IPS DF 19.7 (cell line): ENCODE measurements at regions not wholly inside any gene's neighbourhood (a gene's known extent, or its start where the extent isn't known, plus 50 kb on each side); places are given as distances from the start of the nearest gene placed in this dataset.

Experiments
- DNase-seq: peaks from one replicate; pipeline ENCODE4 v3.0.0-alpha.2; 2013; ENCODE audit warnings: low read depth, low spot score

GRCh38 chr6:51394061-51394460, 575.4 kb downstream of the TFAP2B start:
- DNase-seq: no peak

DNA sequence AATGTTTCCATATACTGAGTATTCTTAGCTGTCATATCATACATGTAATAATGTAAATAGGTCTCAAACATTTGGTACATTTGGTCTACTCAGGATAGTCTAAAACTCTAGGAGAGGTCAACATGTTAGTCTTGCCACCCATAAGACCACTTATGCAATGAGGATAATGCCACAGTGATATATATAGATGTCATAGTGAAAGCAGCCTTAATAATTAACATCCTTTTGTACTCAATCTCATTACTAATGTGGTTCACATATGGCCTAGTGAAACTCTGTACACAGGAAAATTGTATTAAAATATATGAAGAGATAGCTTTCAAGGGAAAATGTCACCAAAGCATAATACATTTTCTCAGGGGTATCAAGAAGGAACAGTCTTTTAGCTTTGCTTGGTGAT, 577.9 kb downstream of the TFAP2B start:
- DNase-seq: no peak

- DNase-seq: peak; percentile 9
These were observed 579.5 kb downstream of the TFAP2B start for GRCh38 chr6:51398064-51398705.

GRCh38 chr6:51398793-51399192, 580.1 kb downstream of the TFAP2B start:
- no peak for DNase-seq

DNA sequence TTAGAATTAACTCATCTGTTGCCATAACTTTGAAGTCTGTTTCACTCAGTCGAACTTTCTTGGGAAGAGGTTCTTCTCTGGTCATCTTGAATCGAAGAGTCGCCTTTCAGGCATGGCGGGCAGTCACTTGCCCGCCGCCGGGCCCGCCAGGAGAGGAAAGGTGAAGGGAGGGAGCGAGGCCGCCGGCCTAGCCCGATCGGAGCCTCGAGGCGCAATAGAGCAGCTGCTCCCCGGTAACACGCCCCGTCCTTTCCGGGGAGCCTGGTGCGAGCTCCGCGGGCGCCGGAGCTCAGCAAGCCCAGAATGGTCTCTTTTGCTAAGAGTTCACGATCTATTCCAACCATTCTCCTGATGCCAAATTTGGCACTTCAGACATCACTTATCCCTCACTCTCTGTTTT, 591.8 kb downstream of the TFAP2B start:
- DNase-seq: no peak

- no peak for DNase-seq
These were observed 592.9 kb downstream of the TFAP2B start for GRCh38 chr6:51411496-51412125.

GRCh38 chr6:51414361-51414760, 595.7 kb downstream of the TFAP2B start:
- DNase-seq: no peak

GRCh38 chr6:51415501-51415900, 596.8 kb downstream of the TFAP2B start:
- no peak for DNase-seq

DNA sequence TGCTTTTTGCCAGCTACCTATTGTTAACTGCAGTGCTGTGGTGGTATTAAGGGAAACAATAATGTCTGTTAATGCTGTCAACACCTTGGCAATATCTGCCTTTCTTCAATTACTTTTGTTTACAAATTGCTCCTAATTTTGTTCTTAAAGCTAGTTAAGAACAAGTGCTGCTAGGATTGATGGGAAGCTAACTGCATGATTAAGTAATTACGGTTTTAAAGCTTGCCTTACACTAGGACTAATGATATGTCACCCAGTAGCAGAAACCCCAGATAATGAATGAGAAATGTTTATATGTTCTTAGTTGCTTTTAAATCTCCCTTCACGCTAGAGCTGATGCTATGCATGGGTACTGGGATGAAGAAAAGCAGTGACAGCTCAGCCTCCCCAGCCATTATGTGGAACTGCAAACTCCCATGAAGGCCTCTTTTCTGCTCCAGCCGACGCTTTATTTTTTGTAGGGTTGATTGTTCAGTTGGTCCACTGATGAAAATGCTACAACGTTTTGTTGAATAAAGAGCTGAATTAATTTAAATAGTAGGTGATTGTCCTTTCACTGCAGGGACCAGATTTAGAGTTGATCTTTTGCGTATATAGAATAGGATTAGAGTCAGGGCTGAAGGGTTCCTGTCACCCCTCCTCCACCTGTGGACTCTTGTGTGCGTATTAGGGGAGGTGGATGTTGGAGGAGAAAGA, 610.5 kb downstream of the TFAP2B start:
- no peak for DNase-seq

GRCh38 chr6:51430589-51430988, 611.9 kb downstream of the TFAP2B start:
- no peak for DNase-seq

- no peak for DNase-seq
These were observed 613.8 kb downstream of the TFAP2B start for GRCh38 chr6:51432481-51432880.

GRCh38 chr6:51450248-51450957, 631.7 kb downstream of the TFAP2B start:
- no peak for DNase-seq

DNA sequence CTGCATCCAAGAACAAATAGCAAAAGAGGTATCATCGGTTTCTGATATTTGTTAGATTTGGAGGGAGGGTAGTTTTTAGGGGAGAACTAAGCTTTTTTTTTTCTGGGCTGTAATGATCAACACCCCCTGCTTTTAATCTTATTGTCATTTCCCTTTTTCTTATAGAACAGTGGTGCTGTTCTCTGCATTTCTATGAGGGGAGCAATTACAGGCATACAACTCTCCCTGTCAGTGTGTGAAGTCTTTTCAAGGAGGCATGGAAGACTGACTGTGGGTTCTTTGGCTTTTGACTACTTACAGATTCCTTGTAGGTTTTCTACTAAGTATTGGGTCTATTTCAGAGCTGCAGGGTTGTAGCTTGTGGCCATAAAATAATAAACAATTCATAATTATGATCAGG, 632.3 kb downstream of the TFAP2B start:
- DNase-seq: no peak

DNA sequence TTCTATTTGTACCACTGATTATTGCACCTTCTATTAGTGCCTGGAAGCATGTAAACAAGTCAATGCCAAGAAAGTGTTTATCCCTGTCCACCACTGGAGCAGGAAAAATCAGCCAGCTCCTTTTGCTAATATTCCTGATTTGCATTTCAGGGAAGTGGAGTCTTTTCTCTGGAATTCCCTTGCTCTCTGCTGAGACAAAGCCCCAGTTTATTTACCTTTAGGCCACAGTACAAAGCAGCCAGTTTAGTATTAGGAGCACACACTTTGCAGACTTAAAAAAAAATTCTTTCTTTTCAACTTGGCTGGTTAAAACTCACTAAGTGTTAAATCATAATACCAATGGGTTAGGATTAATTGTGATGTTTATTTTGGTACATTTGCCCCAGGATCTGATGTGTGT, 631.1 kb downstream of the PKHD1 start:
- no peak for DNase-seq

DNA sequence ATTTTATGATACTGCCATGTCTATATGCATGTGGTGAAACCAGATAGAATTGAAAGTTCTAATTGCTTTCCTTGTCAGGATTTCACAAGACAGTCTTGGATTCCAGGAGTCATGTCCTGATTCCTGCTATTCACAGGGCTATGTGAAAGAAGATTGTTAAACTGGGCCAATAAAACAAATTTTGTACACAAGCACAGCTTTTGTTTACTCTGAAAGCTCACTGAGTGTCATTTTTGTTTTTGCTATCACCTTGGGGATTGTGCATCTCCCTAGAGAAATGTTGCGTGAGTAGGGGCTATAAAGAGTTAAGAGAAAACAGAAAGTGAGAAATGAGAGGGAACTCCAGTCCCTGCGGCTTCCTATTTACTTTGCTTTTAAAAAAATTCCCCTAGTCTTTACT, 627.5 kb downstream of the PKHD1 start:
- DNase-seq: no peak

- no peak for DNase-seq
These were observed 624.5 kb downstream of the PKHD1 start for GRCh38 chr6:51462896-51463295.

DNA sequence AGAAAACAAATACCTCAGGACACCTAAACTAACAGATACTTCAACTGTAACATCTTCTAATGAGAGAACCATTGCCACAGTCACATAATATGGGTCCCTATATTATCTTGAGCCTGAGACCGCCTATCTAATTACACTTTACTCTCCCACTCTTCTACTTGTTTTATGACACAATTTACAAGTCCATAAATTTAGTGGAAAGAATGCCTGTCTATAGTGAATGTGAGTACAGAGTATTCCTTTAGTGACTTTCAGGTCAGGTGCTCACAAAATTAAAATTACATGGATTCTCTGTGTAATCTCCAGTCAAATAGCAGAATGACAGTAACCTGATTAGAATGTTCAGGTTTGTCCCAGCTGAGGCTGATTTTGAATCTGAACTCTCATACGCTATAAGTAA, 624.1 kb downstream of the PKHD1 start:
- no peak for DNase-seq

GRCh38 chr6:51464956-51465355, 622.5 kb downstream of the PKHD1 start:
- DNase-seq: no peak

- DNase-seq: no peak
These were observed 621.0 kb downstream of the PKHD1 start for GRCh38 chr6:51466427-51466826.

DNA sequence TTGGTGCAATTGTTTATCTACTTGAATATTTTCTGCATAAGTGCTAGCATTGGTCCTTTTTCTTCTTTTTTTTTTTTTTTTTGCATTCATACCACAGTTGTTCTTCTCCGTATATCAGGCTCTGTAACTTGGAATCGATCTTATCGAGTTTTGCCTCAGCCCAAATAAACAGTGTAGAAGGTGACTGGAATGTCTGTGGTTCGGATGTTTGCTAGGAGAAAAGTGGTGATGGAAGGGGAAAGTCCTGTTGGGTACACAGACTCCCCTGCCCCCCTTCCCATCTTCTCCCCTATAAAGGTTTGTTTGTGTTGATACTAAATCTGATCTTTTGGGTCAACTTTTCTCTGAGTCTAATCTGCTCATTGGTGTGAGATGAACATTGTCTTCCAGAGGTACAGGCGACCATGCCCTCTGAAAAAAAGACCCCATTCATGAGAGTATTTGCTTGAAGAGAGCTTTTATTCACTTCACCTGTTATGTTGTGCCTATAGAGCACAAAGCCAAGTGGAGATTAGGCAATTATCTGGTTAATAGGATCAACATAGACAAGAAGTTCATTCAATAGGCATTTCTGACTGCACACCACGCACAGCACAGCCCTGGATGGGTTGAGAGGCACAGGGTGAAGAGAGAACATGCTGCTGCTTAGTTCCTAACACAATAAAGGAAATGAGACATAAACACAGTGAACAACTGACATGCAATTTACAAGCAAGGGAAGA, 620.0 kb downstream of the PKHD1 start:
- DNase-seq: no peak

DNA sequence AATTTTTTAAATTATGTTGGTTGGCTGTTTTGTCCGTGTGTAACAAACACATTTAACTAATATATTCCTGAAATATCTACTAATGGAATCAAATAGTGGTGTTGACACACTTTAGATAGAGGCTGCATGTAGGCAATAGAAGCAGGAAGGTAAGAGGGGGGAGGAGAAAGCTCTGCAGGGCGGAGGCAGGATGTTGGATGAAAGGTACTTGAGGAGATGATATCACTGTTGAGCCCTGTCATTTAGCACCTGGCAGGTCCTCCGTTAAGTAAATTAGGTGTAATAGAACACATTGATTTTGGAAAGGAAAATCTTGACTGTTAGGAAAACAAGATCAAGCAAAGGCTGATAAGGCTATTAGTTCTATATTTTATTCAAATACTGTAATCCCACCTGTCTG, 618.7 kb downstream of the PKHD1 start:
- no peak for DNase-seq
